Natural killer cell treated with Interleukin-12 subunit alpha and Interleukin-12 subunit beta and Interleukin-15 and Interleukin-18, amount 100 ng/mL, for 72 hours (primary cell): ENCODE measurements at regions not wholly inside any gene's neighbourhood (a gene's known extent, or its start where the extent isn't known, plus 50 kb on each side); places are given as distances from the start of the nearest gene placed in this dataset.
"Not testable (repeated sequence)": the region's sequence is repeated elsewhere in the genome, so short reads cannot be mapped to it uniquely, and the experiment has no call there.

Experiments
- ATAC-seq, 2 donors: fragments of 150-1000 bp; cut with Tn5 transposase in 1 of 2; sonication (Bioruptor Pico), chemical (Tn5 transposase) in 1 of 2; 2 replicates each; pipeline ENCODE4 v1.10.0; 2021
- DNase-seq: peaks from one replicate; pipeline ENCODE4 v3.0.0; 2022; ENCODE audit warnings: low spot score
- H3K27ac Mint-ChIP-seq, 2 donors: 1 replicate in 1 of 2; 2 replicates in 1 of 2; pipeline ENCODE4 v1.8.0; 2022; ENCODE audit warnings: mixed read lengths in 2 of 2, mild to moderate bottlenecking in 1 of 2, moderate library complexity in 1 of 2
- H3K27me3 Mint-ChIP-seq, 2 donors: 1 replicate in 1 of 2; 2 replicates in 1 of 2; pipeline ENCODE4 v1.8.0; 2022; ENCODE audit warnings: mixed read lengths in 2 of 2
- H3K36me3 Mint-ChIP-seq: one replicate; pipeline ENCODE4 v1.8.0; 2022; ENCODE audit warnings: mixed read lengths
- H3K4me1 Mint-ChIP-seq, 2 donors: 1 replicate in 1 of 2; 2 replicates in 1 of 2; pipeline ENCODE4 v1.8.0; 2022; ENCODE audit warnings: low read depth in 2 of 2, mixed read lengths in 2 of 2, mild to moderate bottlenecking in 1 of 2
- H3K4me3 Mint-ChIP-seq: one replicate; pipeline ENCODE4 v1.8.0; 2022; ENCODE audit warnings: mixed read lengths
- H3K9me3 Mint-ChIP-seq: 2 replicates; pipeline ENCODE4 v1.8.0; 2022; ENCODE audit warnings: mixed read lengths

GRCh38 chr1:100820195-100820594 is 74.4 kb downstream of the EXTL2 start:
- not testable (repeated sequence) for H3K4me1 Mint-ChIP-seq, H3K9me3 Mint-ChIP-seq, H3K27ac Mint-ChIP-seq, DNase-seq, H3K4me3 Mint-ChIP-seq, ATAC-seq
- H3K36me3 Mint-ChIP-seq, result peaks cover 24% of the 10 kb centered on the region
- peaks cover 14 to 18% of the 10 kb centered on the region in 2 donors for H3K27me3 Mint-ChIP-seq

GRCh38 chr1:100821919-100822318 is 72.7 kb downstream of the EXTL2 start:
- H3K4me1 Mint-ChIP-seq, DNase-seq, H3K9me3 Mint-ChIP-seq, H3K27ac Mint-ChIP-seq, ATAC-seq, H3K4me3 Mint-ChIP-seq: not testable (repeated sequence)
- peaks cover 21% of the 10 kb centered on the region for H3K36me3 Mint-ChIP-seq
- H3K27me3 Mint-ChIP-seq, result peaks cover 16 to 17% of the 10 kb centered on the region in 2 donors
